Mucosa of stomach (tissue), 1 donor: ENCODE measurements at regions not wholly inside any gene's neighbourhood (a gene's known extent, or its start where the extent isn't known, plus 50 kb on each side); places are given as distances from the start of the nearest gene placed in this dataset.
"Not testable (repeated sequence)": the region's sequence is repeated elsewhere in the genome, so short reads cannot be mapped to it uniquely, and the experiment has no call there.

Experiments used
- H3K27me3 ChIP-seq: one replicate; pipeline ENCODE4 v1.7.0; 2013; ENCODE audit warnings: mild to moderate bottlenecking, low read length; ENCODE audit not compliant: control insufficient read depth, insufficient read depth
- H3K36me3 ChIP-seq: one replicate; pipeline ENCODE4 v1.7.0; 2013; ENCODE audit warnings: low read length; ENCODE audit not compliant: control insufficient read depth, insufficient read depth
- H3K4me1 ChIP-seq: one replicate; pipeline ENCODE4 v1.7.0; 2013; ENCODE audit warnings: mild to moderate bottlenecking, low read length; ENCODE audit not compliant: control insufficient read depth, insufficient read depth
- H3K4me3 ChIP-seq: one replicate; pipeline ENCODE4 v1.7.0; 2013; ENCODE audit warnings: low read length
- H3K9ac ChIP-seq: one replicate; pipeline ENCODE4 v1.7.0; 2013; ENCODE audit warnings: mild to moderate bottlenecking, low read length, moderate library complexity
- H3K9me3 ChIP-seq: one replicate; pipeline ENCODE4 v1.7.0; 2013; ENCODE audit warnings: mild to moderate bottlenecking, low read length, moderate library complexity; ENCODE audit not compliant: control insufficient read depth
- donor health status: Pancreatic carcinoma.

- Histone ChIP-seq H3K9ac (no peak overlapping the region), H3K36me3 (no peaks in the 10 kb centered on the region), H3K4me1 (no peaks in the 10 kb centered on the region), H3K4me3 (no peak overlapping the region), H3K9me3 (no peaks in the 10 kb centered on the region), H3K27me3 (no peaks in the 10 kb centered on the region)
Measured at GRCh38 chr6:9346923-9347322, 911.6 kb upstream of the SLC35B3 start.

- H3K9ac ChIP-seq, result no peak overlapping the region
- no peak overlapping the region for H3K4me3 ChIP-seq
- H3K4me1 ChIP-seq, result no peaks in the 10 kb centered on the region
- H3K27me3 ChIP-seq, result no peaks in the 10 kb centered on the region
- no peaks in the 10 kb centered on the region for H3K36me3 ChIP-seq
- no peaks in the 10 kb centered on the region for H3K9me3 ChIP-seq
Measured at GRCh38 chr6:9335431-9335830, 900.1 kb upstream of the SLC35B3 start.

GRCh38 chr6:9334979-9335378 lies 899.6 kb upstream of the SLC35B3 start:
- H3K9me3 ChIP-seq, result no peaks in the 10 kb centered on the region
- H3K27me3 ChIP-seq, result no peaks in the 10 kb centered on the region
- no peak overlapping the region for H3K4me3 ChIP-seq
- H3K9ac ChIP-seq, result no peak overlapping the region
- no peaks in the 10 kb centered on the region for H3K36me3 ChIP-seq
- no peaks in the 10 kb centered on the region for H3K4me1 ChIP-seq

- Histone ChIP-seq H3K9ac (no peak overlapping the region), H3K36me3 (no peaks in the 10 kb centered on the region), H3K4me3 (no peak overlapping the region), H3K27me3 (no peaks in the 10 kb centered on the region), H3K9me3 (no peaks in the 10 kb centered on the region), H3K4me1 (no peaks in the 10 kb centered on the region)
Measured at GRCh38 chr6:9332241-9332780, 897.0 kb upstream of the SLC35B3 start.

- no peak overlapping the region for H3K4me3 ChIP-seq
- H3K9ac ChIP-seq, result no peak overlapping the region
- no peaks in the 10 kb centered on the region for H3K4me1 ChIP-seq
- no peaks in the 10 kb centered on the region for H3K36me3 ChIP-seq
- H3K27me3 ChIP-seq, result no peaks in the 10 kb centered on the region
- no peaks in the 10 kb centered on the region for H3K9me3 ChIP-seq
Measured at GRCh38 chr6:9316831-9317230, 881.5 kb upstream of the SLC35B3 start.

- Histone ChIP-seq H3K27me3 (no peaks in the 10 kb centered on the region), H3K9ac (no peak overlapping the region), H3K36me3 (no peaks in the 10 kb centered on the region), H3K4me3 (no peak overlapping the region), H3K4me1 (no peaks in the 10 kb centered on the region), H3K9me3 (no peaks in the 10 kb centered on the region)
Measured at GRCh38 chr6:9315966-9316650, 880.8 kb upstream of the SLC35B3 start.

- no peaks in the 10 kb centered on the region for H3K9me3 ChIP-seq
- H3K4me3 ChIP-seq, result no peak overlapping the region
- H3K27me3 ChIP-seq, result no peaks in the 10 kb centered on the region
- H3K4me1 ChIP-seq, result no peaks in the 10 kb centered on the region
- H3K9ac ChIP-seq, result no peak overlapping the region
- H3K36me3 ChIP-seq, result no peaks in the 10 kb centered on the region
Measured at GRCh38 chr6:9308284-9308683, 872.9 kb upstream of the SLC35B3 start.

- Histone ChIP-seq H3K36me3 (no peaks in the 10 kb centered on the region), H3K27me3 (no peaks in the 10 kb centered on the region), H3K4me3 (no peak overlapping the region)
Measured at GRCh38 chr6:9307786-9308185, 872.4 kb upstream of the SLC35B3 start.

GRCh38 chr6:9307187-9307586 lies 871.8 kb upstream of the SLC35B3 start:
- Histone ChIP-seq H3K27me3 (no peaks in the 10 kb centered on the region), H3K9me3 (no peaks in the 10 kb centered on the region), H3K4me3 (no peak overlapping the region), H3K4me1 (no peaks in the 10 kb centered on the region), H3K36me3 (no peaks in the 10 kb centered on the region), H3K9ac (no peak overlapping the region)

More at GRCh38 chr6:9307786-9308185, 872.4 kb upstream of the SLC35B3 start:
- Histone ChIP-seq H3K9ac (no peak overlapping the region), H3K4me1 (no peaks in the 10 kb centered on the region), H3K9me3 (no peaks in the 10 kb centered on the region)

GRCh38 chr6:9295644-9296043 lies 860.3 kb upstream of the SLC35B3 start:
- Histone ChIP-seq H3K4me3 (no peak overlapping the region), H3K9ac (no peak overlapping the region), H3K4me1 (no peaks in the 10 kb centered on the region), H3K27me3 (no peaks in the 10 kb centered on the region), H3K9me3 (no peaks in the 10 kb centered on the region), H3K36me3 (no peaks in the 10 kb centered on the region)

- no peaks in the 10 kb centered on the region for H3K36me3 ChIP-seq
- H3K4me3 ChIP-seq, result no peak overlapping the region
- no peaks in the 10 kb centered on the region for H3K27me3 ChIP-seq
- no peaks in the 10 kb centered on the region for H3K4me1 ChIP-seq
- no peak overlapping the region for H3K9ac ChIP-seq
- H3K9me3 ChIP-seq, result no peaks in the 10 kb centered on the region
Measured at GRCh38 chr6:9292975-9293374, 857.6 kb upstream of the SLC35B3 start.

GRCh38 chr6:9290342-9290741 lies 855.0 kb upstream of the SLC35B3 start:
- not testable (repeated sequence) for H3K4me1 ChIP-seq, H3K27me3 ChIP-seq, H3K9me3 ChIP-seq

GRCh38 chr6:9272671-9273070 lies 837.3 kb upstream of the SLC35B3 start:
- Histone ChIP-seq H3K4me1 (no peaks in the 10 kb centered on the region), H3K27me3 (no peaks in the 10 kb centered on the region), H3K36me3 (no peaks in the 10 kb centered on the region), H3K9ac (no peak overlapping the region), H3K4me3 (no peak overlapping the region), H3K9me3 (no peaks in the 10 kb centered on the region)

More at GRCh38 chr6:9290342-9290741, 855.0 kb upstream of the SLC35B3 start:
- not testable (repeated sequence) for H3K9ac ChIP-seq, H3K4me3 ChIP-seq, H3K36me3 ChIP-seq
